Esophagus squamous epithelium (tissue), 5 donors: ENCODE measurements at regions not wholly inside any gene's neighbourhood (a gene's known extent, or its start where the extent isn't known, plus 50 kb on each side); places are given as distances from the start of the nearest gene placed in this dataset.

ENCODE experiments used
- DNase-seq: peaks from one replicate; lab custom pipeline; 2025; lab: John Stamatoyannopoulos, UW
- H3K27ac ChIP-seq, 4 donors: fragments of 200-600 bp; sonication (generic); one replicate each; pipeline ENCODE4 v1.5.1; 2016 to 2019; ENCODE audit warnings: mild to moderate bottlenecking in 1 of 4
- H3K27me3 ChIP-seq, 4 donors: fragments of 200-600 bp; sonication (generic); 1 replicate in 3 of 4; 2 replicates in 1 of 4; pipeline versions ENCODE4 v1.5.1 to v1.6.0; 2017 to 2021; ENCODE audit warnings: antibody characterized with exemption in 1 of 4
- H3K36me3 ChIP-seq, 3 donors: fragments of 200-600 bp; sonication (generic); one replicate each; pipeline ENCODE4 v1.5.1; 2016 to 2019
- H3K4me1 ChIP-seq, 3 donors: fragments of 200-600 bp; sonication (generic); one replicate each; pipeline ENCODE4 v1.5.1; 2017 to 2019
- H3K4me3 ChIP-seq, 4 donors: fragments of 200-600 bp; sonication (generic); 1 replicate in 3 of 4; 2 replicates in 1 of 4; pipeline ENCODE4 v1.5.1; 2016 to 2019; ENCODE audit warnings: mild to moderate bottlenecking in 2 of 4, moderate library complexity in 1 of 4
- H3K9me3 ChIP-seq, 3 donors: fragments of 200-600 bp; sonication (generic); one replicate each; pipeline ENCODE4 v1.5.1; 2016 to 2019
- CTCF ChIP-seq, 6 experiments: fragments of 450-650 bp in 4 of 6; fragments of 200-600 bp in 2 of 6; sonication (generic) in 2 of 6; IDR thresholded peaks; one replicate each; pipeline ENCODE4 v1.5.1; 2016 to 2019; ENCODE audit warnings: antibody characterized with exemption in 6 of 6, mild to moderate bottlenecking in 4 of 6, moderate library complexity in 4 of 6
- POLR2A ChIP-seq, 4 donors: fragments of 450-650 bp; IDR thresholded peaks; one replicate each; pipeline ENCODE4 v1.6.1; 2017; ENCODE audit warnings: antibody characterized with exemption in 4 of 4, mild to moderate bottlenecking in 4 of 4, moderate library complexity in 3 of 4
- WGBS, 2 donors: methylation state at CpG; one replicate each; pipeline ENCODE4 v1.1.5; 2018; 5-methylcytosine and 5-hydroxymethylcytosine counted together
- intact Hi-C: fragments of 100-400 bp; cut with DNase I; formaldehyde crosslinking; loops from one replicate; pipeline ENCODE4 v1.15.0; 2022
- donor health status: DM: yes; HTN: yes; CAD: no.

DNA sequence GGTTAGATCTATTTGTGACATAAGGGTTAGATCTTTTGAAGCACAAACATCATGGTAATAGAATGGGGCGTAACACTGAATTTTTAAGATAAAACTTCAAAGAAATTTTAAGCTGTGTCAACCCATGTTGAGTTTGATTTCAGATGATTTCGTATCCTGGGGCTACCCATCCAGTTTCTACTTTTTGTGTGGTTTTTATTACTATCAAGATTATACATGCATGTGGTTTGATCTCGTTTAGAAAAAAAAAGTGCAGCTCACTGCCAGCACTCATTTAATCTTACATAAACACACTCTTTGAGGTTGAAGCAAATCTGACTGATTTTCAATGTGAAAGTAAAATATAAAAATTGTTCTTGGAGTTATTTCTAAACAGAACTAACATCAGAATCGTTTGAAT lies 140.8 kb upstream of the GRB10 start:
- Histone ChIP-seq H3K36me3 (no peaks in the 10 kb centered on the region), H3K4me3 (no peak overlapping the region), H3K27me3 (peaks cover 0 to 8% (median 0%) of the 10 kb centered on the region in 4 donors), H3K27ac (no peak overlapping the region), H3K4me1 (peaks cover 0 to 13% (median 0%) of the 10 kb centered on the region in 3 donors), H3K9me3 (no peaks in the 10 kb centered on the region)
- 35 to 37% methylated on average over 4 of the region's 4 CpGs for WGBS, 2 donors
- TF ChIP-seq POLR2A (IDR thresholded peaks at IDR 0.05) (no peak), CTCF (IDR thresholded peaks at IDR 0.05) (no peak)
- no peak for DNase-seq
- intact Hi-C loops: no loop called here

DNA sequence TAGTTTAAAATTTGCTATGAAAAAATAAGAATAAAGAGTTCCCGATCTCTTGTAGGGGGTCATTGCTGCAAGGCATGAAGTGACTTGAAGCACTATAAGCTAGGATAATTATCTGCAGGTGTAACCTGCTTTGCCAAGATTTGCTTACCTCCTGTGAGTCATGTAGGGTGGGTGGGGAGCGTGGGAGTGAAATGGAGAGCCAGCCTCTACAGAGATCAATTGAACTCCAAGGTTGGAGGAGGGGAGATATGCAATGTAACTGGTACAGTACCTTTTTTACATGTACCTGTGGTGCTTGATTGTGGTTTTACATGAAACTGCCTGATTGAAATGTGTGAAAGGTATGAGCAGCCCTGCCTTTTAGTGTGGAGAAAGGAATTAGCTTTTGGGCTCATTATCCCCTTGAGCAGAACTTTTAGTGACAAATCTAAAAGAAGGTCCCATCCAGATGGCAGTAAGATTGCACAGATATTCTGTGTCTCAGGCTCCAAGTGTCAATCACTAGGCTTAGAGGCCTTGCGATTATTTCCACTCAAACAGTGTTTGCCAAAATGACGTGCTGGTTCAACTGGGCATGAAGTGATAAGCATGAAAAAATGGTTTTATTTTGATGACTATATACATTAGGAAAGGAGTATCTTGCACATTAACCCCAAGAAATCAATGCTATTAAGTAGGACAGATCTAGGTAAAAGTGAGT lies 138.6 kb upstream of the GRB10 start:
- no peak overlapping the region for H3K4me3 ChIP-seq
- no peak for DNase-seq
- WGBS, 2 donors: 46 to 56% methylated on average over 3 to 4 of the region's 4 CpGs
- peaks cover 0 to 13% (median 0%) of the 10 kb centered on the region in 3 donors for H3K4me1 ChIP-seq
- intact Hi-C loops: no loop called here
- no peak for TF ChIP-seq POLR2A (IDR thresholded peaks at IDR 0.05)
- no peak for TF ChIP-seq CTCF (IDR thresholded peaks at IDR 0.05)
- H3K9me3 ChIP-seq: no peaks in the 10 kb centered on the region
- peaks cover 0 to 12% (median 0%) of the 10 kb centered on the region in 4 donors for H3K27me3 ChIP-seq
- no peak overlapping the region for H3K27ac ChIP-seq
- H3K36me3 ChIP-seq: no peaks in the 10 kb centered on the region

DNA sequence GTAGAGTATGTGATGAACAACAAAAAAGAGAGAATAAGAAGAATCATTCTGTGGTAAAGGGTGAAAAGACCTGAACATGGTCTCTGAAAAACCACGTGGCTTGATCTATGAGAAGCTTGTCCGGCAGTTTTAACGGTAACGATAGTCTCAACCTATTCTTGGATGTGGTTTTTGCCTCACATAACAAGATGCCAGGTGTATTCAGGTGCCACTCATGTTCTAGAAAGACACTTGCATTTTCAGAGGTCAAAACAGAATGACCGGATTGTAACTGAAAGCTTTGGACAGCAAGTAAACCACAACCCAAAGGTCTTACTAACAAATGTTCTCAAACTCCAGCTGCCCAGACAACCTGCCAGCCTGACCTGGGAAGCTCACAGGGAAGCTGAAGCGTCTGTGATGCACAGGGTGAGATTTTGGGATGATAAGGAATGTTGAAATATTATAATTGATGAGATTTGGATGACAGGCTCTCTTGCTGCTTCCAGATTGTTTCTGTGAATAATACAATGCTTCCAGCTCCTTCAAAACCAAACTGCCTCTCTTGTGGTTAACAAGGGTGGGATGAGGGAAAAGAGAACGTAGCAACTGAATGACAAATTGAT lies 137.4 kb upstream of the GRB10 start:
- no peak for DNase-seq
- Histone ChIP-seq H3K9me3 (no peaks in the 10 kb centered on the region), H3K4me3 (no peak overlapping the region), H3K27ac (no peak overlapping the region), H3K36me3 (no peaks in the 10 kb centered on the region), H3K27me3 (peaks cover 0 to 12% (median 0%) of the 10 kb centered on the region in 4 donors), H3K4me1 (peaks cover 0 to 13% (median 0%) of the 10 kb centered on the region in 3 donors)
- intact Hi-C loops: no loop called here
- TF ChIP-seq POLR2A (IDR thresholded peaks at IDR 0.05) (no peak), CTCF (IDR thresholded peaks at IDR 0.05) (no peak)
- 60 to 65% methylated on average over 7 of the region's 7 CpGs for WGBS, 2 donors

GRCh38 chr7:50915621-50916020 lies 132.9 kb upstream of the GRB10 start:
- 40 to 41% methylated on average over 2 to 5 of the region's 5 CpGs for WGBS, 2 donors
- no peak overlapping the region for H3K4me3 ChIP-seq
- peaks cover 0 to 12% (median 0%) of the 10 kb centered on the region in 4 donors for H3K27me3 ChIP-seq
- intact Hi-C loops: no loop called here
- no peaks in the 10 kb centered on the region for H3K36me3 ChIP-seq
- DNase-seq: no peak
- H3K4me1 ChIP-seq: peaks cover 0 to 3% (median 0%) of the 10 kb centered on the region in 3 donors
- H3K27ac ChIP-seq: no peak overlapping the region
- TF ChIP-seq POLR2A (IDR thresholded peaks at IDR 0.05) (no peak), CTCF (IDR thresholded peaks at IDR 0.05) (no peak)
- H3K9me3 ChIP-seq: no peaks in the 10 kb centered on the region

- Histone ChIP-seq H3K4me1 (no peaks in the 10 kb centered on the region), H3K4me3 (no peak overlapping the region), H3K9me3 (no peaks in the 10 kb centered on the region), H3K27me3 (peaks cover 0 to 12% (median 0%) of the 10 kb centered on the region in 4 donors), H3K36me3 (no peaks in the 10 kb centered on the region), H3K27ac (no peak overlapping the region)
- no peak for DNase-seq
- 50 to 52% methylated on average over 3 of the region's 3 CpGs for WGBS, 2 donors
- intact Hi-C loops: no loop called here
- TF ChIP-seq POLR2A (IDR thresholded peaks at IDR 0.05) (no peak), CTCF (IDR thresholded peaks at IDR 0.05) (no peak)
These were observed 131.8 kb upstream of the GRB10 start for GRCh38 chr7:50914460-50914859.
